ENCODE measurements at regions not wholly inside any gene's neighbourhood (a gene's known extent, or its start where the extent isn't known, plus 50 kb on each side); places are given as distances from the start of the nearest gene placed in this dataset.

- no peak for DNase-seq
These were observed 230.9 kb downstream of the BTG1 start for GRCh38 chr12:91914701-91915100.

- no peak for DNase-seq
These were observed 232.0 kb downstream of the BTG1 start for GRCh38 chr12:91913651-91914050.

GRCh38 chr12:91913124-91913523 lies 232.5 kb downstream of the BTG1 start:
- no peak for DNase-seq

- DNase-seq: no peak
These were observed 233.5 kb downstream of the BTG1 start for GRCh38 chr12:91912178-91912577.

- DNase-seq: no peak
These were observed 234.7 kb downstream of the BTG1 start for GRCh38 chr12:91910871-91911388.

GRCh38 chr12:91902860-91903683 lies 242.6 kb downstream of the BTG1 start:
- no peak for DNase-seq

- DNase-seq: no peak
These were observed 244.1 kb downstream of the BTG1 start for GRCh38 chr12:91901381-91902074.

GRCh38 chr12:91900971-91901370 lies 244.7 kb downstream of the BTG1 start:
- no peak for DNase-seq

GRCh38 chr12:91899056-91899455 lies 246.6 kb downstream of the BTG1 start:
- DNase-seq: no peak

GRCh38 chr12:91897025-91897515 lies 248.6 kb downstream of the BTG1 start:
- no peak for DNase-seq

- DNase-seq: no peak
These were observed 249.2 kb downstream of the BTG1 start for GRCh38 chr12:91896286-91897024.

GRCh38 chr12:91894911-91895310 lies 250.7 kb downstream of the BTG1 start:
- DNase-seq: no peak

- no peak for DNase-seq
These were observed 252.2 kb downstream of the BTG1 start for GRCh38 chr12:91893476-91893875.

GRCh38 chr12:91892081-91892855 lies 253.4 kb downstream of the BTG1 start:
- no peak for DNase-seq

- no peak for DNase-seq
These were observed 254.9 kb downstream of the BTG1 start for GRCh38 chr12:91890742-91891141.

- DNase-seq: no peak
These were observed 255.7 kb downstream of the BTG1 start for GRCh38 chr12:91889910-91890309.

GRCh38 chr12:91889059-91889458 lies 256.6 kb downstream of the BTG1 start:
- DNase-seq: no peak

GRCh38 chr12:91887957-91888356 lies 257.7 kb downstream of the BTG1 start:
- no peak for DNase-seq

- no peak for DNase-seq
These were observed 259.6 kb downstream of the BTG1 start for GRCh38 chr12:91885851-91886731.

GRCh38 chr12:91884230-91884629 lies 261.4 kb downstream of the BTG1 start:
- no peak for DNase-seq

- no peak for DNase-seq
These were observed 261.8 kb downstream of the BTG1 start for GRCh38 chr12:91883811-91884210.

Data from stimulated activated CD4-positive, alpha-beta T cell treated with anti-CD3 and anti-CD28 coated beads, Interleukin-2, amount 100 ng/mL, for 48 hours (primary cell).